ENCODE measurements at regions not wholly inside any gene's neighbourhood (a gene's known extent, or its start where the extent isn't known, plus 50 kb on each side); places are given as distances from the start of the nearest gene placed in this dataset.

DNA sequence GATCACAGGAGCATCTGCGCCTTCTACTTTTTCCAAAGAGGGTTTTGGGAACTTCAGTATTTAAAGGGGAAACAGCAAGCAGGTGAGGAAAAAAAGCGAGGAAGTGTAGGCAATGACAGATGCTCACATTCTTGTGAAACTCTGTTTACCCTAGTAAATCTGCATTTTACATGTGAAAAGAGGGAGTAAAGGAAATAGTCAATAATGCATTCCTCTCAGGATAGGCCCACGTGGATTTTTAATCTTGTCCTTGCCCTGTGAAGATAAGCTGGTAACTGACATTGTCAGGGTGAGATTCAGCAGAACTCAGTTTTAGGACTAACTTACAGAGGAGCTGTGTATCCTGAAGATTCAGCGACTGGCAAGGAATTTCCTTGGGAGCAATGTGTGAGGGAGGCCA is 1119.2 kb upstream of the TMEM132C start:
- Mint-ChIP-seq H3K4me3 (no peak overlapping the region), H3K36me3 (ENCODE audit: low read depth) (no peaks in the 10 kb centered on the region), H3K27me3 (no peaks in the 10 kb centered on the region), H3K4me1 (no peaks in the 10 kb centered on the region), H3K27ac (no peak overlapping the region), H3K9me3 (peaks cover 3% of the 10 kb centered on the region)
- intact Hi-C loops (cut with micrococcal nuclease) = no loop called here
- POLR2A ChIA-PET = no interaction called here
- ATAC-seq (ENCODE audit: low read depth) = no peak
- DNase-seq = no peak
- CTCF ChIA-PET = no interaction called here
- TF ChIP-seq, protein P1, sequence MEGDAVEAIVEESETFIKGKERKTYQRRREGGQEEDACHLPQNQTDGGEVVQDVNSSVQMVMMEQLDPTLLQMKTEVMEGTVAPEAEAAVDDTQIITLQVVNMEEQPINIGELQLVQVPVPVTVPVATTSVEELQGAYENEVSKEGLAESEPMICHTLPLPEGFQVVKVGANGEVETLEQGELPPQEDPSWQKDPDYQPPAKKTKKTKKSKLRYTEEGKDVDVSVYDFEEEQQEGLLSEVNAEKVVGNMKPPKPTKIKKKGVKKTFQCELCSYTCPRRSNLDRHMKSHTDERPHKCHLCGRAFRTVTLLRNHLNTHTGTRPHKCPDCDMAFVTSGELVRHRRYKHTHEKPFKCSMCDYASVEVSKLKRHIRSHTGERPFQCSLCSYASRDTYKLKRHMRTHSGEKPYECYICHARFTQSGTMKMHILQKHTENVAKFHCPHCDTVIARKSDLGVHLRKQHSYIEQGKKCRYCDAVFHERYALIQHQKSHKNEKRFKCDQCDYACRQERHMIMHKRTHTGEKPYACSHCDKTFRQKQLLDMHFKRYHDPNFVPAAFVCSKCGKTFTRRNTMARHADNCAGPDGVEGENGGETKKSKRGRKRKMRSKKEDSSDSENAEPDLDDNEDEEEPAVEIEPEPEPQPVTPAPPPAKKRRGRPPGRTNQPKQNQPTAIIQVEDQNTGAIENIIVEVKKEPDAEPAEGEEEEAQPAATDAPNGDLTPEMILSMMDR (IDR thresholded peaks at IDR 0.05) = no peak

DNA sequence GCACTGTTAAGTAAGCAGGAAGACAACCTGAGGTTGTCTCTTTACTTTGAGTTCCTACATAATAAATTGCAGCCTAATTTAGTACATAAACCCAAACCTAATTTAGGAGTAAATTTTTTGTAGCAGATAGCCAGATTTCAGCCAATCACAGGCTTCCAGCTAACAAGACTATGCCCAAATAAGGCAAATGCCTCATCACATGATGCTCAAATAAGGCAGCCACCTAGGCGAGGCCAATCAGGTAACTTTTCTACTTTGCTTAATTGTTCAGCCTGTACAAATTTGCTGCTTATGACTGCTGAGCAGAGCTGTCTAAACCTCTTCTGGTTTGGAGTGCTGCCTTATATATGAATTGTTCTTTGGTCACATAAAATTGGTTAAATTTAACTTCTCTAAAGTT is 1118.7 kb upstream of the TMEM132C start:
- Mint-ChIP-seq H3K4me3 (no peak overlapping the region), H3K36me3 (ENCODE audit: low read depth) (no peaks in the 10 kb centered on the region), H3K27ac (no peak overlapping the region), H3K27me3 (no peaks in the 10 kb centered on the region), H3K4me1 (no peaks in the 10 kb centered on the region), H3K9me3 (peaks cover 3% of the 10 kb centered on the region)
- ChIA-PET CTCF (no interaction called here), POLR2A (no interaction called here)
- DNase-seq = no peak
- intact Hi-C loops (cut with micrococcal nuclease) = no loop called here
- TF ChIP-seq, protein P1 (IDR thresholded peaks at IDR 0.05) = no peak
- no peak for ATAC-seq (ENCODE audit: low read depth)

DNA sequence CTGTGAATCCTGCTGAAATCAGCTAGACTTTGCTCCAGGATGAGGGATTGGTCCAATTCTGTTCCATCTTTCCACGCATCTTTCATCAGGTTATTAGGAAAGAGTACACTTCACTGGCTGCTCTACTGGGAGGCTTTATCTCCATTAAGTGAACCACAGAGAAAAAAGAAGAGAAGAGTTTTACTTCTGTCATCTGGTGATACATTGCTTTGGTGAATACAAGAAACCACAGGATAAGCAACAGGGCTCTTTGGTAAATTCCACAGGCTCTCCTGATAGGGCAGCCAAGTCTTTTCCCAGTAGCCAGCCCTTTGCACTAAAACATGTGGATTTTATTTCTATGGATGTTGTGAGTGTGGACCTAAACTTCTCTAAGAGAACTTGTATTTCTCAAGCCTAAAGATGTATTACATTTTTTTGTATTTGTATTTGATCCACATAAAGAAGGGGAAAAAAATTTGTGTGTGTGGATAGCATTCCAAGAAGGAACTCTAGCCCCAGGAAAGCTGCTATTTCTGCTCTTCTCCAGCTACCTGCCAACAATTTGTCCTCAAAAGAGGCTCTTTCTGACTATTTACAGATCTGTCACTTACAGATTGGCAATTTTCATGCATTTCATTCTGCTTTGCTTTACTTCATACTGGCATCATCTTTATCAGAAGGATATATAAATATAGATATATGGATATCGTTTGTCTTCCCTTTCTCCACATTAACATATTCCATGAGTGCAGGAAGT is 1117.6 kb upstream of the TMEM132C start:
- DNase-seq (no peak), ATAC-seq (ENCODE audit: low read depth) (no peak)
- TF ChIP-seq, protein P1 (IDR thresholded peaks at IDR 0.05) = no peak
- Mint-ChIP-seq H3K27me3 (no peaks in the 10 kb centered on the region), H3K4me3 (no peak overlapping the region), H3K27ac (no peak overlapping the region), H3K4me1 (no peaks in the 10 kb centered on the region), H3K36me3 (ENCODE audit: low read depth) (no peaks in the 10 kb centered on the region), H3K9me3 (peaks cover 3% of the 10 kb centered on the region)
- ChIA-PET POLR2A (no interaction called here), CTCF (no interaction called here)
- intact Hi-C loops (cut with micrococcal nuclease) = no loop called here

DNA sequence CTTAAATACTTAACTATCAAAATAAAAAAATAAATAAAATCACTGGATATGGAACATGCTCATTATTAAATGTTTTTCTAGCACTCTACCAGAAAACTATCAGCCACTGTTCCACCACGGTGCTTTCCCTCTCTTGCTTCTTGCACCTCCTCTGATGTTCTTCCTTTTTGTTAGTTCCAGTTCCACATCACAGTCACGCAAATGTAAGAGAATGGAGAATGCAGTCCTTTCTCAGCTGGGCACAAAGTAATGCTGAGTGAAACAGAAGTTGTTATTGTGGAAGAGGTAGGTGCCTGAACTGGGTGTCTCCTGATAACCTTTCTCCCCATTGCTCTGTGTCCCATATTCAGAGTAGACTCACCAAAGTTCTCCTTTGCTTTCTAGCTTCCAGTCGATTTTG is 1116.9 kb upstream of the TMEM132C start:
- ATAC-seq (ENCODE audit: low read depth) (no peak), DNase-seq (no peak)
- TF ChIP-seq, protein P1 (IDR thresholded peaks at IDR 0.05) = no peak
- no peak overlapping the region for H3K27ac Mint-ChIP-seq
- intact Hi-C loops (cut with micrococcal nuclease) = no loop called here
- H3K36me3 Mint-ChIP-seq (ENCODE audit: low read depth) = no peaks in the 10 kb centered on the region
- H3K4me1 Mint-ChIP-seq = no peaks in the 10 kb centered on the region
- POLR2A ChIA-PET = no interaction called here
- H3K27me3 Mint-ChIP-seq = no peaks in the 10 kb centered on the region
- H3K9me3 Mint-ChIP-seq = peaks cover 3% of the 10 kb centered on the region
- CTCF ChIA-PET = no interaction called here
- H3K4me3 Mint-ChIP-seq = no peak overlapping the region

DNA sequence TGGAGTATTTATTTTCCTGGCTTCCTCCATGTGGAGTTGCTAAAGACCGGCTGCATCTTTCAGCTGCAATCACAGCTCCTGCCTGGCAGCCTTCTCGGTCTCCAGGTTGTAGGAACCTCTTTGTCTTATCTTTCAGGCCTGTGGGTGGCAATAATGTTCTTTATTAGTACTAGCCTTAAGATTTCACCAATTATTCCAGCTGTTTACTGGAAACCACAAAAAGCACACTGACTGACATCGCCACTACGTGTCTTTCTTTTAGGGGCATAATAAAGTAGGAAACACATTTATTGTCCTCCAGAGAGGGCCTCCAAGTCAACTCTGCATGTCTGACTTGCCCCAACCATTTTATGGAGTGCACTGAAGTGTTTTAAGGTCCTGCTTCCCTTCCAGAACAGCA is 1116.5 kb upstream of the TMEM132C start:
- Mint-ChIP-seq H3K9me3 (peaks cover 3% of the 10 kb centered on the region), H3K27ac (no peak overlapping the region), H3K4me3 (no peak overlapping the region), H3K27me3 (no peaks in the 10 kb centered on the region), H3K36me3 (ENCODE audit: low read depth) (no peaks in the 10 kb centered on the region), H3K4me1 (no peaks in the 10 kb centered on the region)
- DNase-seq (no peak), ATAC-seq (ENCODE audit: low read depth) (no peak)
- intact Hi-C loops (cut with micrococcal nuclease) = no loop called here
- TF ChIP-seq, protein P1 (IDR thresholded peaks at IDR 0.05) = no peak
- POLR2A ChIA-PET = no interaction called here
- CTCF ChIA-PET = no interaction called here

Measured in activated B cell treated with CpG ODN at 0.5 μM for 24 hours (primary cell).